ENCODE measurements at regions not wholly inside any gene's neighbourhood (a gene's known extent, or its start where the extent isn't known, plus 50 kb on each side); places are given as distances from the start of the nearest gene placed in this dataset.
"Not testable (repeated sequence)": the region's sequence is repeated elsewhere in the genome, so short reads cannot be mapped to it uniquely, and the experiment has no call there.

DNA sequence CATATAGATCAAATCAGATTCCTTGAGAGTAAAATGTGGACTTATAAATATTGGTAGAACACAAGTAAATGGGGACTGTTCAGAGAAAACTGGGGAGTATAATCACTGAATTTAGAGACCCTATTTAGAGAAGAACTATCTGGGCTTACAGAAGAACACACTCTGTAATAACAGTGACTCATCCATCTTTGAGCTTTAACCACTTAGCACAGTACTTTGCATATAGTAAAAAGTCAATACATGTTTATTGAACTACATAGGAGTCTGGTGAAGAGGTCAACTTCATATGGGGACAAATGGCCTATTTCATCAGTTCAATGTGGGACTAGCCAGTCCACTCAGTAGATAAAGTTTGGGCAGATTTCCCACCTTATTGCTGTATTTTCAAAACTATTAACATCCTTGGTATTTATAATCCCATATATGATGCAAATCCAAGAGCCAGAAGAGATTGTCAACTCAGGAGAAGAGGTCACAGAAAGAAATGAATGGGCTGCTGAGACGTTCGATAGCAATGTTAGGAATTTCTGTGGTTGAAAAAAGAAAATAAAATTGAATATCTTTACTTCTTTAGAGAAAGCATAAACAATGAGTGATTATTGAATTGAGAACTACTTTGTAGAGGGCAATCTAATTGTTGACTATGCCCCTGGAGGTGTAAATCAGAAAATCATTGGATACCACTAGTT, 119.3 kb upstream of the CACNA2D1 start:
- DNase-seq (ENCODE audit: low spot score) = peak; percentile 57

DNA sequence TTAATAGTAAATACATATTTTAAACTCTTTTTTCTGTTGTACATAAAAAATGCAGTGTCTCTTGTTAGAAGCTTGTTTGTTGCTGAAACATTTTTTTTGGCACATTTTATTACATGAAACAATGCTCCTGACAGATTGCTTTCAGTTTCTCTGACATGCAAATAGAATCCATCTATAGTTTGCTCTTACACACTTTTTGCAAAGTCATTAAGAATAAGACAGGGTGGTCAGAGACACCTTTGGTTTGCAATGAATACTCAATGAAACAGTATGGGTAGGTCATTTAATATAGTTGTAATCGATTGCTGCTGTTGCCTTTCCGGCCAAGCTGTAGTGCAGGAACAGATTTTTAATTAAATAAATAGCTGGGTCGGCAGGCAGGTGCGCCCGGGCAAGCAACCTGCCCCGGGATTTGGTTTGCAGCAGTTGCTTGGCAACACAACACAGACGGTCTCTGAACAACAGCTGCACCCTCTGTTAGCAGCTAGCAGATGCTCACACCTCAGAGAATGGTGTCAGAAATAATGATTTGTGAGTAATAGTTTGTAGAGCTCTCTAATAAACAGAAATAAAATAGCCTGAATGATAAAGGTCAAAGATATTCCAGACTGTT, 115.7 kb upstream of the CACNA2D1 start:
- DNase-seq (ENCODE audit: low spot score) = no peak

DNA sequence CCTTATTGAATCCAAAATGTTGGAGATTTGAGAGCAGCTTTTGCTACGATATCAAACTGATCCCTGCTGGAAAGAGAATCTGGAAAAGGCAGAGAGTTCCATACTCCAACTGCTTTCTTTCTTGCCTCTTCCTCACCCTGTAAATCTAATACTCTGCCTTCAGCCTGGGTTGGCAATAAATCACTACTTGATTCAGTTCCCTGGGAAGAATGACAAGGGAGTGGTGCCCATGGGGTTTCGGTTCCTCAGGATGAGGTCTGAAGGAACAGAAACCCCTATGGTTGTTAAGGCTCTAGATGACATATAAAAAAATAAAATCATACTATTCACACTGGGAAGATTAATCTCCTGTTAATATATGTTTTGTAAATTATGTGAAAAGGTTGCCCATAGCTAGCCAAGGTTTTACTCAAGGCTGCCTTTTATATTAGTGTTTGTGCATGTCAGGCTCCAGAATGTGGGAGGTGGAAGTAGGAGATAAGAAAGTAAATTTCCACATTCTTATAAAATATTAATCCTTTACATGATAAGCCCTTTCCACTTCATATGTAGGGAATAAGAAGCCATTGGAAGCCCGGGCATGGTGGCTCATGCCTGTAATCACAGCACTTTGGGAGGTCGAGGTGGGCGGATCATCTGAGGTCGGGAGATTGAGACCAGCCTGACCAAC, 106.2 kb upstream of the CACNA2D1 start:
- no peak for DNase-seq (ENCODE audit: low spot score)

DNA sequence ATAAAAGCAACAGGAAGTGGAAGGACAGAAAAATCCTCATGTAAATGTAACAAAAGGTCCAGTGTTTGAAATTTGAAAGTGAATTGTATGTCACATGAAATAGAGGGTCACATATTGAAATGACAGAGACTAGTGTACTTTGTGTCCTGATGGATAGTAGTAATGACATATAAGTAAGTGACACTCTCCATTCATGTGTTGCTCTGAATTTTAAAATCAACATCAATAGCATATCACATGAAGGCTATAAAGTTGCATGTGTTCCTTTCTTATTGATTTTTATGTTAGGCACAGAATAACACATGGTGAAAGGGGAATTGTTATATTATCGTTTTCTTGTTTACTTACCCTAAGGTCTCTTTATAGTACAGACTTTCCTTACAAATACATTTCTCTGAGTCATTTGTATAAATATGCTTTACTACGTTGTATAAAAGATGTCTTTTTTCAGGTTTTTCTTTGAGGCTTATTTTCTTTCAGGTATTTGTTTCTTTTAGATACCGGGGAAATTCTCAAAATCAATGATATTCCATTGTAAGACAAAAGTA, 104.6 kb upstream of the CACNA2D1 start:
- DNase-seq (ENCODE audit: low spot score) = no peak

DNA sequence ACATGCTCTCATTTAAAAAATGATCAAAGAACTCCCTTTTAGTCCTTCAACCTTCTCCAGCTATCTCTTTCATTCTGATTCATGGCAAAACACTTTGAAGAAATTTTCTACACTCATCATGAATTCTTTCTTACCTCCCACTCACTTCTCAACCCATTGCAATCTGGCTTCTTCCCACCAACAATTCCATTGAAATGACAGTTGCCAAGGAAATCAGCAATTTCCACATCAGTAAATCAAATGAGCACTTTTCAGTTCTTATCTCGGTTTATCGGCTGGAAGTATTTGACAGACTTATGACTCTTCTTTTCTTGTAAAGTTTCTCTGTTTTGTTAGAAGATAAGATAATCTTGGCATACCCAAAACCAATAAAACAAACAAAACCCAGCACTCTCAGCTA, 99.1 kb upstream of the CACNA2D1 start:
- DNase-seq (ENCODE audit: low spot score) = peak; percentile 65

DNA sequence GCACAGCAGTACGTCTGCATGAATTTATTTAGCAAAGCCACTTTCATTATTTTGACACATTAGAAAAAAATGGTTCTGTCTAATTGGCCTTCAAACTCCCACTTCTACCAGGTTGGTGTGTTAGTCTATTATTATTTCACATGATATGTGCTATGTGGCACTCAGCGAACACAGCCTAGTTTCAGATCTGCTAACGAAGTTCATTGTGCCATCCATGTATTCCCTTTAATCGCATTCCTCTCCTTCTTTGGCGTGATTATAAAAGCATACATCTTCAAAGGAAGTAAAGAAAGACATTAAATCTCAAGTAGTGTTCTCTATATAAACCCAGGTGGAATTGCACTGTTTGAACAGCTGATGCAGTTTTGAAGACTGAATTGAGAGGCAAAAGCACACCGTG, 96.4 kb upstream of the CACNA2D1 start:
- no peak for DNase-seq (ENCODE audit: low spot score)

DNA sequence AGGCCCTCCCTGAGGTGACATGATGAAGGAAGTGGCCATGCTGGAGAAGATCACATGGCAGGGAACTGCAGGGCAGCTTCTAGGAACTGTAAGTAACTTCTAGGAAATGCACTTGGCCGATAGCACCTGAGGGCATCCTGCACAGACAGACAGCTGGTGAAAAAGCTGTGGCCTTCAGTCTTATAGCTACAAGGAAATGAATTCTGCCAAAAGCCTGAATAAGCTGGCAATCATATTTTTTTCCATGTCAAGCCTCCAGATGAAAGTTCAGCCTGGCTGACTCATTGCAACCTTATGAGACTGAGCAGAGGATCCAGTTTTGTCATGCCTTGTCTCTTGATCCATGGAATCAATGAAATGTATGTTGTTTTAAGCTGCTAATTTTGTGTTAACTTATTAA, 91.1 kb upstream of the CACNA2D1 start:
- peak; percentile 35 for DNase-seq (ENCODE audit: low spot score)

DNA sequence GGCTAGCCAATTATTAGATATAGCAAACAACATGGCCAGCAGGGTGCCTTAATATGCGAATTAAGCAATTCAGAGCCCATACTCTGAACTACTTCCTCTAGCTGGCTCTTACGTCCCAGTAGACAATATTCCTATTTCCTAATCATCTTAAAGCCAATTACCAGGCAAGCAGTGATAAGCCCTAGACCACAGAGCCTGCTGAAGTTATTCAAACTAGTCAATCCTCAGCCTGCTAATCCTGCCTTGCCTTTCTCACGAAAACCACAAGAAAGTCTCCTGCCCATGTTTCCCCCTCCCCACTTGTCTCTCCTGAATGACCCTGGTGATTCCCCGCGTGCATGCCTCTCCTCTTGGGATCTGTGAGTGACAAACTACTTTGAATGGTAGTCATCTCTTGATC, 86.8 kb upstream of the CACNA2D1 start:
- no peak for DNase-seq (ENCODE audit: low spot score)

DNA sequence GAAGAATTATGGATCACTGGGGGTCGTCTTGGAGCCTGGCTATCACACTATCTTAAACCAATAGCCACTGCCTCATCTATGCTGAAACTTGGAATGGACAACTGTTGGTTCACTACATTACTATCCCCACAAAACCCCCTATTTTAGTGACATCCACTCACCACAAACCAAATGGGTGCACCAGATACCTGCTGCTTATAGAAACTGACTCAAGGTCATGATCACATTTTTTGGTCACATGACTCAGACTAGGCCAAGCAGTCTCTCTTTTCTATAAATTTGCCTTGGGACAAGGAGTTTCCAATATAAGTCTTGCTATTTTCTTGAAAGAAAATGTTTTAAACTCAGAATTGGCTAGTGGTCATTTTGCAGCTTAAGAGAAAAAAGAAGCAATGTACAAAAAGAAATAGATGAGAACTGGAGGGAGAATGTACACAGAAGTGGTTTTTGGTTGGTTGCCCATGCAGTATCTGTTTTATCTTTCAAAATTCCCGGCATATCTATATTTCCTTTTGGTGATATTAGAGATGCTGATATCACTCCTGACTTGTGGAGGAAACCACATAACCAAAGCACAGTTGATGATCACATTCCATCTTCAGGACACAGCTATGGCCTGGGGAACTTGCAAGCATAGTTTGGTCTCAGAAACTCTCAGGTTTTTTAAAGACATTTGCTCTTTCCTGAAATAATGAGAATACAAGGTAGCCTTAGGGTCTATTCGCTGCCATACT, 85.2 kb upstream of the CACNA2D1 start:
- DNase-seq (ENCODE audit: low spot score) = no peak

DNA sequence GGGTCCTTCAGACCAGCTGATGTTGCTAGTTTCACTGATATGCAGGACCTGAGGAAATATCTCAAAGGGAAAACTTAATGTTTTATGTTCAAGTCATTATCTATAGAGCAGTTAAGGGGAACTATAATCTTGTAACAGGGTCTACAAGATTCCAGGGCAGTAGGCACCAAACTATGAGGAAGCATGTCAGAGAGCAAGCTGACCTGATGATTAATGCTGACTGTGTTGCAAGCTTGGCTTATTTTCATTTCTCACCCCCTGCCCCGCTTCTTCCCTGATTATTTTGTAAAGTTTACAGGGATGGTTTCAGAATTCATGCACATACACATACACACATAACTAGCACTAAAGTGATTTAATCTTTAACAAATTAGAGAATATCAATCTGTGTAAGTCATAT, 84.3 kb upstream of the CACNA2D1 start:
- DNase-seq (ENCODE audit: low spot score) = no peak

DNA sequence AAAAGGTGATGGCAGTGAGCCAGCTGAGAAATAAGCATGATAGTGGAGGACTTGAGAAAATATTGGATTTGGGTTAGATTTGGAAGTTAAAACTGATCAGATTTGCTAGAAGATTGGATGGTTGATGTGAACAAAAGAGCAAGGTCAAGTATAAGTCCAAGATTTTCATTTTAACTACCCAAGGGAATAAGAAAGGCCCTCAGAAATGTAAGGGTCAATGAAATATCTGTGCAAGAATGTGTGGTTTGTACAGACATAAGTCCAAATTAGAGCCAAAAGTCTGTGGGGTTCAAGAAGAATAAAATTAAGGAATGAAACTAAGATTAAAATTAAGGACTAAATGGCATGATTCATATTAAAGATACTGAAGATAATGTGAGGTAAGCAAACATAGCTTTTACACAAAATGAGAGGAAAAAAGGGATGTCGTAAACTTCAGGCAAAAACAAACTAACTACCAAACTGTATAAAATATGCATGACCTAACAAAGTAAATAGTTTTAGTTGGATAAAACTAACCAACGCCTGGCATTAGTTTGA, 78.4 kb upstream of the CACNA2D1 start:
- no peak for DNase-seq (ENCODE audit: low spot score)

DNA sequence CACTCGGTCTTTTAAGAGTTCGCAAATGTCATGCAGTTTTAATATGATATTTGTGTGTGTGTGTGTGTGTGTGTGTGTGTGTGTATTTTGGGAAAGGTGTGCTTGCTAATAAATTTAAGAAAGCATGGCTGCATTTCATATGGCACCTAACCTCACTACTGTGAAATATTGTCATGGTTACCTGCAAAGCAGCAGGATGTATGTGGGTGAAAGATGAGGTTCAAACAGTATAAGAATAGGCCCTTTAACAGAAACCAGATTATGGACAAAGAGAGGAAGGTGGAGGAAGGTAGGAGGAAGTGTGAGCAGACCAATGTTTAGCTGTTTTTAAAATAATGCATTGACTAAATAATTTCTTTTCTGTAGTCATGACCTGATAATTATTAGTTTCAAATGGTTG, 73.5 kb upstream of the CACNA2D1 start:
- no peak for DNase-seq (ENCODE audit: low spot score)

DNA sequence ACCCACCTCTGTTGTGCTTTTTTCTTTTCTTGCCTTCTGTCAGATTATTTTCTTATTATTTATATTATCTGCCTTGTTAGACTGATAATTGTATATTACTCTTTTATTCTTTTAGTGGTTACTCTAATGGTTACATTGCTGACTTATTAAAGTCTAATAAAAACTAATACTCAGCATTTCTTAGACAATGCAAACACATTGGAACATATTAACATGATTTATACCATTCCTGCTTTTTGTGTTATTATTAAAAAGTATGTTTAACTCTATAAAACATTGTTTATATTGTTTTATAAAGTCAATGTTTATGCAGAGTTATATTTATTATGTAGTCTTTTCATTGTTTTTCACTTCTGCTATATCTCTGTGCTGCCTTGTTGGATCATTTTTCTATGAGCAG, 68.0 kb upstream of the CACNA2D1 start:
- no peak for DNase-seq (ENCODE audit: low spot score)

DNA sequence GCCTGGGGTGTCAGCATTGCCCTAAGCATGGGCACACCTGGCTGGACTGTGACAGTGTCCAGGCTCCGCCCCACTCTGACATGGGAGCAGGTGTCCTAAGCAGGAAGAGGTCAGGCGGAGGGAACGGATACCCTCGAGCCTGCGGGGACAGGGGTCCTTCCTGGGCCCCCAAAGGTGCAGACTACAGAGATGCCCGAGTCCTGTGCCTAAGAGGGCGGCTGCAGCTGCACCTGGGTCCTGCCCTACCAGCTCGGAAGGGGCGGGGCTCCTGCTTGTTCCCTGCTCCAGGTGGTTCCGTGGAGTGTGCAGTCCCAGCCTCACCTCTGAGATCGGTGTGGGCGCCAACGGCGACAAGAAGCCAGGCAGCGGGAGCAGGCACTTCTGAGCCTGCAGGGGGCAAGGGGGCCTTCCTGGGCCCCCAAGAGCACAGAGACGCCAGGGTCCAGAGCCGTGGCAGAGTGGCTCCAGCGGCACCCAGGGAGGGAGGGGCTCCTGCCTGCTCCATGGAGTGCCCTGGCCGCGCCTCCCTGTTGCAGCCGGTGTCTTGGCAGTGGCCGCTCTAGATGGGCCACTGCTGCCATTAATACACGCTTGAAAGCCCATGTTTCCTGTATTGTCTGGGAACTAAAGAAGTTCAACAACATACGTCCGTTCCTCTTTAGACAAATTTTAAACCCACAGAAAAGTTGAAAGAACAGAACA, 64.5 kb upstream of the CACNA2D1 start:
- no peak for DNase-seq (ENCODE audit: low spot score)

DNA sequence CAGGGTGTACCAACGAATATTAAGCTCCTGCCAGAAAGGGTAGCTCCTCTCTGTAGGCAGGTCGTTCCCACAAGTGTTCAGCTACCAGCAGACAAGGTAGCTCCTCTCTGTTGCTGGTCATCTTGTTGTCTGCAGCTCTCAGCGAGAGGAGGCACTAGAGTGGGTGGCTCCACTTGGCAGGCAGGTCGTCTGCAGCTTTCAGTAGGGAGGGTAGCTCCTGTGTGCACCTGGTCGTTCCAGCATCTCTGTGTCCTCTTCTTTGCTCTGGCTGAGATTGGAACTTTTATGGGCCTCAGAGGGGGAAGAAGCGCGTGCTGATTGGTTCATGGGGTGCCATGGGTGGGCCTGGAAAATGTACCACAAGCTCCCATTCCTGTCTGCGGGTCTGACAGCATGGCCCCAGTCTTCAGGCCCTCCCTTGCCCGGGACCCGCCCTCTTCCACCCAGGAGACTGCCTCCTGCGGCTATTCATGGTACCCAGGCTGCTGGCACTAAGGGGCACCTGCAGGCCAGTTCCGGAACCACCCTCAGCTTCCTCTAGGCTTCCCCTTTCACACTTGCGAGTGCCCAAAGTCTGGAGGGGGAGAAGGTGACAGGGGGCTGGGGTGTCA, 63.9 kb upstream of the CACNA2D1 start:
- no peak for DNase-seq (ENCODE audit: low spot score)

DNA sequence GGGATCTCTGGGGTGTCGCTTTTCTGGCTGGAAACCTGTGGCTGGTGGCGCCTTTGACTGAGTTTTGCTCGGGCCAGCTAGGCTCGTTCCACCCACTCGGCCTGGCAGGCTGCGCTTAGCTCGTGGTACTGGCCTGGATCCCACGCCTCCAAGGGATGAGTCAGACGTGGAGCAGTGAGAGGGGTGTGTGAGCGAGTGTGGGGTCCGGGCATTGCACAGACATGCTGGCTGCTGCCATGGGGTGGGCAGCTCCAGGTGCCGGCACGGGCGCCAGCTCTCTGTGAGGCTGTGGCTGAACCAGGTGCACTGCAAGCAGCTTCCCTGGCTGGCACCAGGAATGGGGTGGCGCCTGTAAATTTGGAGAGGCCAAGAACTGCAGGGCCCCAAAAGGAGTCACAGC, 63.1 kb upstream of the CACNA2D1 start:
- no peak for DNase-seq (ENCODE audit: low spot score)

DNA sequence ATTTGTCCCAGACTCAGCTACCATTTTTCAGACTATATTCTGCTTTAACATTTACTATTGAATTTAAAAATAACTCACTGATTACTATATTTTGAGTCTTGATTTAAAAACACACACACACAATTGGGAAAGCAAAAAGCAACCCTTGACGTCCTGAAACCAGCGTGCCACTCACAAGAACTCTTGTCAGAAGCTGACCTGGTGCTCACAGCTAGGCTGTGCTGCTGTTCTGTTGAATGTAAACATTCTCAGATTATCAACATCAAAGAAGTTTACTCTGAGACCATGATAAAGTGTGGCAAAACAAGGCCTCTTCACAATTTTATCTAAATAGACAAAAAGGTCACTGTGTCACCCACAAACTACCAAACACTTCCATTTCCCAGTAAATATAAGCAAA, 62.6 kb upstream of the CACNA2D1 start:
- no peak for DNase-seq (ENCODE audit: low spot score)

DNA sequence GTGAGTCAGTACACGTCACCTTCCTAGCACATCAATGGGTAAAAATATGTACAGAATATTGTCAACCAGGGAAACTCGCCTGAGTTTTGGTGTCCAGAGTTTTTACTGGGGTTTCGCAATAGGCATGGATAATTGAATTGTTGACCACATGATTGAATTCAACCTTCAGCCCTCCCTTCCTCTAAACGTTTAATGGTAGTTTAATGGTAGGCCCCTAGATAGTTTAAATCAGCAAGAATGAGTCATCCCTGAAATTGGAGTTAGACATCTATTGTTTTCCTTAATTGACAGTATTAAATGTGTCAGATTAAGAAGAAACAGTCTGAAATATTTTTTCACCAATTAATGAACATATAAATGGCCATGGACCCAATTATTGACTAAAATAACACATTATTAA, 57.8 kb upstream of the CACNA2D1 start:
- DNase-seq (ENCODE audit: low spot score) = no peak

DNA sequence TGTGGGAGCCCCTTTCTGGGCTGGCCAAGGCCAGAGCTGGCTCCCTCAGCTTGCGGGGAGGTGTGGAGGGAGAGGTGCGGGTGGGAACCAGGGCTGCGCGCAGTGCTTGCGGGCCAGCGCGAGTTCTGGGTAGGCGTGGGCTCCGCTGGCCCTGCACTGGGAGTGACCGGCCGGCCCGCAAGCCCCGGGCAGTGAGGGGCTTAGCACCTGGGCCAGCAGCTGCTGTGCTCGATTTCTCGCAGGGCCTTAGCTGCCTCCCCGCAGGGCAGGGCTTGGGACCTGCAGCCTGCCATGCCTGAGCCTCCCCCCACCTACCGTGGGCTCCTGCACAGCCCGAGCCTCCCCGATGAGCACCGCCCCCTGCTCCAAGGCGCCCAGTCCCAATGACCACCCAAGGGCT, 56.0 kb upstream of the CACNA2D1 start:
- not testable (repeated sequence) for DNase-seq (ENCODE audit: low spot score)

DNA sequence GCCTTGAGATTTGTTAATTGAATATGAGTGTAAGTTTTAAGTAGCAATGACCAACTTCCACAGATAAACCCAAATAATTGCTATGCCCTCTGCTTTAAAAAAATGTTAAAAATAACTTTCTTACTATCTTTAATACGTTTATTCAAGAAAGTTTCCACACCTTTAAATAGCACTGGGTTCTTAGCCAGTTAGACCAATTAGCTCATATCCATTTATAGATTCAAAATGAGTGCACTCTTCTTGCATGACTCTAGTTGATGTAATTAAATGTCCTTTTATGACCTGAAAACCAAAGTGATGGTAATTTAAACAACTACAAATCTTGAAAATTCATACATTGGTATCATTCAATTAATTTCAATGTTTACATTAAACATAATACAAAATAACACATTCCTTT, 50.8 kb upstream of the CACNA2D1 start:
- DNase-seq (ENCODE audit: low spot score) = no peak

All from GM03348 (cell line).